IMR-90 (cell line): ENCODE measurements at regions not wholly inside any gene's neighbourhood (a gene's known extent, or its start where the extent isn't known, plus 50 kb on each side); places are given as distances from the start of the nearest gene placed in this dataset.

Experiments
- ATAC-seq: fragments of 200-7000 bp; cut with Tn5 transposase; 2 replicates; pipeline ENCODE4 v1.9.1; 2020; ENCODE audit warnings: low read depth, mild to moderate bottlenecking, moderate library complexity
- BruUV-seq: library from RNA; stranded (reverse); fragments of 400-500 nt; replicated peaks from 2 replicates; lab custom pipeline; 2021; lab: Mats Ljungman, UMichigan
- CTCF ChIA-PET: fragments of 300-600 bp; formaldehyde crosslinking; extraction: SDS; loops from one replicate; lab custom pipeline; 2021; ENCODE audit warnings: antibody characterized with exemption; lab: Yijun Ruan, JAX
- POLR2A ChIA-PET: fragments of 300-600 bp; sonication (Branson Sonifier 250); formaldehyde crosslinking; loops from one replicate; lab custom pipeline; 2022; ENCODE audit warnings: antibody characterized with exemption; ENCODE audit not compliant: unreplicated experiment; lab: Charles Lee
- DNase-seq: peaks from one replicate; pipeline ENCODE4 v3.0.0; 2013
- H2AFZ ChIP-seq: replicated peaks from 2 replicates; pipeline ENCODE3; 2013; ENCODE audit warnings: low read length, mild to moderate bottlenecking; ENCODE audit not compliant: poor library complexity
- H2AK5ac ChIP-seq: 2 replicates; pipeline ENCODE4 v1.6.1; 2013; ENCODE audit warnings: low read depth, low read length, inconsistent platforms
- H2AK9ac ChIP-seq: replicated peaks from 2 replicates; pipeline ENCODE3; 2013; ENCODE audit warnings: mild to moderate bottlenecking, low read depth, low read length, moderate library complexity; ENCODE audit not compliant: poor library complexity
- H2BK120ac ChIP-seq: 2 replicates; pipeline ENCODE4 v1.6.1; 2013; ENCODE audit warnings: low read depth, low read length, inconsistent platforms
- H2BK15ac ChIP-seq: 3 replicates; pipeline ENCODE4 v1.6.1; 2013; ENCODE audit warnings: low read depth, low read length, inconsistent platforms
- H2BK20ac ChIP-seq: 2 replicates; pipeline ENCODE4 v1.6.1; 2013; ENCODE audit warnings: low read depth, mild to moderate bottlenecking, inconsistent platforms, low read length, moderate library complexity
- H2BK5ac ChIP-seq: 2 replicates; pipeline ENCODE4 v1.6.1; 2013; ENCODE audit warnings: mild to moderate bottlenecking, low read depth, low read length, inconsistent platforms; ENCODE audit not compliant: poor library complexity, severe bottlenecking
- H3K14ac ChIP-seq: replicated peaks from 2 replicates; pipeline ENCODE4 v1.6.1; 2013; ENCODE audit warnings: low read depth, low read length, inconsistent platforms
- H3K18ac ChIP-seq: 2 replicates; pipeline ENCODE4 v1.6.1; 2013; ENCODE audit warnings: low read depth, low read length, control low read depth
- H3K23ac ChIP-seq: 2 replicates; pipeline ENCODE4 v1.6.1; 2013; ENCODE audit warnings: low read depth, low read length, inconsistent platforms
- H3K27ac ChIP-seq: 2 replicates; pipeline ENCODE4 v1.5.1; 2013; ENCODE audit warnings: mild to moderate bottlenecking, control low read depth, low read length; ENCODE audit not compliant: insufficient read depth
- H3K27me3 ChIP-seq: 2 replicates; pipeline ENCODE4 v1.6.1; 2013; ENCODE audit warnings: low read length; ENCODE audit not compliant: control insufficient read depth, insufficient read depth
- H3K36me3 ChIP-seq: 2 replicates; pipeline ENCODE4 v1.6.1; 2013; ENCODE audit warnings: low read length, mixed read lengths; ENCODE audit not compliant: control insufficient read depth, insufficient read depth
- H3K4ac ChIP-seq: 2 replicates; pipeline ENCODE4 v1.6.1; 2013; ENCODE audit warnings: low read depth, low read length, inconsistent platforms
- H3K4me1 ChIP-seq: 2 replicates; pipeline ENCODE4 v1.6.1; 2013; ENCODE audit warnings: low read length, mixed read lengths; ENCODE audit not compliant: control insufficient read depth, insufficient read depth
- H3K4me2 ChIP-seq: 2 replicates; pipeline ENCODE4 v1.6.1; 2013; ENCODE audit warnings: low read depth, mild to moderate bottlenecking, control low read depth, low read length, moderate library complexity
- H3K4me3 ChIP-seq: 2 replicates; pipeline ENCODE4 v1.5.1; 2013; ENCODE audit warnings: low read depth, mild to moderate bottlenecking, control low read depth, low read length, moderate library complexity; ENCODE audit not compliant: insufficient read depth
- H3K56ac ChIP-seq: 2 replicates; pipeline ENCODE4 v1.6.1; 2013; ENCODE audit warnings: low read length, inconsistent platforms; ENCODE audit not compliant: insufficient read depth; ENCODE audit errors: extremely low read depth
- H3K79me1 ChIP-seq, 2 experiments: 2 replicates each; pipeline ENCODE4 v1.6.1; 2013; ENCODE audit warnings: low read length in 2 of 2, inconsistent platforms in 1 of 2, low read depth in 1 of 2
- H3K9ac ChIP-seq: 2 replicates; pipeline ENCODE4 v1.6.1; 2013; ENCODE audit warnings: low read depth, low read length, control low read depth
- H3K9me1 ChIP-seq: 2 replicates; pipeline ENCODE4 v1.6.1; 2013; ENCODE audit warnings: low read length, inconsistent platforms; ENCODE audit not compliant: insufficient read depth
- H3K9me3 ChIP-seq: 2 replicates; pipeline ENCODE4 v1.6.1; 2013; ENCODE audit warnings: low read length; ENCODE audit not compliant: control insufficient read depth, insufficient read depth
- H4K20me1 ChIP-seq: 2 replicates; pipeline ENCODE4 v1.6.1; 2013; ENCODE audit warnings: low read length, inconsistent platforms; ENCODE audit not compliant: insufficient read depth
- H4K5ac ChIP-seq: 2 replicates; pipeline ENCODE4 v1.6.1; 2013; ENCODE audit warnings: mild to moderate bottlenecking, low read depth, low read length, control low read depth
- H4K8ac ChIP-seq, 2 experiments: 2 replicates each; pipeline ENCODE4 v1.6.1; 2013; ENCODE audit warnings: low read depth in 2 of 2, low read length in 2 of 2, control low read depth in 1 of 2, inconsistent platforms in 1 of 2
- H4K91ac ChIP-seq: 2 replicates; pipeline ENCODE4 v1.6.1; 2013; ENCODE audit warnings: low read depth, low read length, inconsistent platforms; ENCODE audit not compliant: insufficient read depth
- BHLHE40 ChIP-seq: fragments of 150-350 bp; IDR thresholded peaks from 2 replicates; pipeline ENCODE4 v1.6.1; 2016; ENCODE audit warnings: mild to moderate bottlenecking, low read depth, low read length
- CEBPB ChIP-seq: IDR thresholded peaks from 2 replicates; pipeline ENCODE4 v1.6.1; 2012; ENCODE audit warnings: low read depth, low read length, improper control_type of control experiment
- CHD1 ChIP-seq: IDR thresholded peaks from 2 replicates; pipeline ENCODE4 v1.6.1; 2012; ENCODE audit warnings: low read depth, low read length, improper control_type of control experiment
- CTCF ChIP-seq: conservative IDR thresholded peaks from 2 replicates; pipeline ENCODE4 v1.5.1; 2012; ENCODE audit warnings: mild to moderate bottlenecking, low read depth, low read length, improper control_type of control experiment
- ELK1 ChIP-seq: fragments of 150-350 bp; IDR thresholded peaks from 2 replicates; pipeline ENCODE4 v1.6.1; 2016; ENCODE audit warnings: low read depth, mild to moderate bottlenecking, low read length, moderate library complexity, borderline replicate concordance
- FOS ChIP-seq: fragments of 150-350 bp; IDR thresholded peaks from 2 replicates; pipeline ENCODE4 v1.6.1; 2016; ENCODE audit warnings: low read depth, low read length
- MAFK ChIP-seq: IDR thresholded peaks from 2 replicates; pipeline ENCODE4 v1.6.1; 2012; ENCODE audit warnings: low read depth, low read length, improper control_type of control experiment
- MAZ ChIP-seq: IDR thresholded peaks from 2 replicates; pipeline ENCODE4 v1.6.1; 2012; ENCODE audit warnings: low read depth, mild to moderate bottlenecking, low read length, improper control_type of control experiment, moderate library complexity, borderline replicate concordance
- MXI1 ChIP-seq: IDR thresholded peaks from 2 replicates; pipeline ENCODE4 v1.6.1; 2012; ENCODE audit warnings: low read depth, mild to moderate bottlenecking, low read length, moderate library complexity, borderline replicate concordance
- NFE2L2 ChIP-seq: fragments of 150-350 bp; IDR thresholded peaks from 2 replicates; pipeline ENCODE4 v1.6.1; 2016; ENCODE audit warnings: low read depth, mild to moderate bottlenecking, low read length
- POLR2A ChIP-seq: IDR thresholded peaks from 2 replicates; pipeline ENCODE4 v1.6.1; 2012; ENCODE audit warnings: mild to moderate bottlenecking, low read depth, low read length
- RAD21 ChIP-seq: IDR thresholded peaks from 2 replicates; pipeline ENCODE4 v1.6.1; 2012; ENCODE audit warnings: low read length, improper control_type of control experiment
- RCOR1 ChIP-seq: IDR thresholded peaks from 2 replicates; pipeline ENCODE4 v1.6.1; 2012; ENCODE audit warnings: mild to moderate bottlenecking, low read length, improper control_type of control experiment; ENCODE audit not compliant: insufficient replicate concordance
- RFX5 ChIP-seq: IDR thresholded peaks from 2 replicates; pipeline ENCODE4 v1.8.0; 2012; ENCODE audit warnings: low read depth, mild to moderate bottlenecking, low read length, moderate library complexity
- SMC3 ChIP-seq: fragments of 150-350 bp; IDR thresholded peaks from 2 replicates; pipeline ENCODE4 v1.6.1; 2016; ENCODE audit warnings: low read depth, mild to moderate bottlenecking, antibody characterized with exemption, low read length, moderate library complexity
- USF2 ChIP-seq: fragments of 150-350 bp; IDR thresholded peaks from 2 replicates; pipeline ENCODE4 v1.6.1; 2017; ENCODE audit warnings: mild to moderate bottlenecking, antibody characterized with exemption, low read length, low read depth
- WGBS, 2 experiments: methylation state at CpG; one replicate each; pipeline versions ENCODE4 v1.1.5 to v1.1.7; 2013; ENCODE audit warnings: missing lambda C conversion rate in 2 of 2; ENCODE audit not compliant: insufficient read length in 1 of 2; ENCODE audit errors: extremely low coverage in 2 of 2; 5-methylcytosine and 5-hydroxymethylcytosine counted together
- dilution Hi-C: fragments of 300-500 bp; cut with HindIII; formaldehyde crosslinking; loops from one replicate; pipeline ENCODE4 v1.14.3; 2018; ENCODE audit warnings: low sequenced_read_pairs; ENCODE audit not compliant: unreplicated experiment
- in situ Hi-C: fragments of 300-500 bp; cut with MboI; formaldehyde crosslinking; loops from 3 replicates; pipeline ENCODE4 v1.14.3; 2019; ENCODE audit warnings: low sequenced_read_pairs, inconsistent platforms, mixed read lengths
- intact Hi-C: fragments of 100-400 bp; cut with micrococcal nuclease; formaldehyde crosslinking; loops from 2 replicates; pipeline ENCODE4 v1.10.0; 2022

- no peak for ATAC-seq
- H3K36me3 ChIP-seq = no peaks in the 10 kb centered on the region
- H3K4me1 ChIP-seq = peaks cover 1% of the 10 kb centered on the region; the same call in 1 of the 2 replicates
Observed at GRCh38 chr20:40942006-40942405, 86.6 kb upstream of the TOP1 start.

More at GRCh38 chr20:40942006-40942405, 86.6 kb upstream of the TOP1 start:
- Histone ChIP-seq H3K79me1 (no peaks in the 10 kb centered on the region; a peak in 1 of 4 replicates), H4K5ac (no peak overlapping the region), H3K27ac (no peak overlapping the region), H4K20me1 (no peaks in the 10 kb centered on the region; the same call in 1 of the 2 replicates), H3K4ac (no peak overlapping the region), H3K9me1 (peaks cover 4% of the 10 kb centered on the region; the same call in 1 of the 2 replicates), H3K4me2 (no peak overlapping the region), H3K9me3 (no peaks in the 10 kb centered on the region), H2AK5ac (no peak overlapping the region), H3K18ac (no peak overlapping the region), H2BK15ac (no peak overlapping the region), H2BK5ac (no peak overlapping the region), H3K27me3 (no peaks in the 10 kb centered on the region), H2AK9ac (no peak overlapping the region), H3K14ac (no peak overlapping the region), H3K4me3 (no peak overlapping the region), H4K91ac (no peak overlapping the region), H2BK120ac (no peak overlapping the region), H3K23ac (no peak overlapping the region), H3K9ac (no peak overlapping the region), H3K56ac (no peak overlapping the region), H4K8ac (no peak overlapping the region), H2BK20ac (no peak overlapping the region), H2AFZ (no peak overlapping the region)
- POLR2A ChIA-PET = no interaction called here
- 60% methylated on average over 1 of the region's 4 CpGs; no CpG with 5 or more reads in 1 of the 2 experiments for WGBS, 2 experiments
- dilution Hi-C loops = no loop called here
- no TSS peak for BruUV-seq
- no peak for TF ChIP-seq SMC3
- TF ChIP-seq BHLHE40 = no peak
- no peak for TF ChIP-seq MAZ
- TF ChIP-seq RCOR1 = no peak
- TF ChIP-seq MAFK = no peak
- no peak for TF ChIP-seq USF2
- no peak for TF ChIP-seq NFE2L2
- no peak for TF ChIP-seq RAD21
- TF ChIP-seq ELK1 = no peak
- no peak for TF ChIP-seq CTCF
- TF ChIP-seq MXI1 = no peak
- TF ChIP-seq CHD1 = no peak
- no peak for TF ChIP-seq CEBPB
- TF ChIP-seq POLR2A = no peak
- TF ChIP-seq RFX5 = no peak
- no peak for TF ChIP-seq FOS
- CTCF ChIA-PET = no interaction called here
- in situ Hi-C loops = loop anchor here (10.0 kb wide), 1 partner anchor 197 kb away; no protein-coding TSS in a partner anchor
- DNase-seq = no peak
- intact Hi-C loops = no loop called here
